HG03039 (cell line): ENCODE measurements at regions not wholly inside any gene's neighbourhood (a gene's known extent, or its start where the extent isn't known, plus 50 kb on each side); places are given as distances from the start of the nearest gene placed in this dataset.

Experiments
- ATAC-seq: cut with Tn5 transposase; IDR thresholded peaks from one replicate; pipeline ENCODE4 v1.9.1; 2021; ENCODE audit warnings: mild to moderate bottlenecking, moderate library complexity; ENCODE audit not compliant: unreplicated experiment

DNA sequence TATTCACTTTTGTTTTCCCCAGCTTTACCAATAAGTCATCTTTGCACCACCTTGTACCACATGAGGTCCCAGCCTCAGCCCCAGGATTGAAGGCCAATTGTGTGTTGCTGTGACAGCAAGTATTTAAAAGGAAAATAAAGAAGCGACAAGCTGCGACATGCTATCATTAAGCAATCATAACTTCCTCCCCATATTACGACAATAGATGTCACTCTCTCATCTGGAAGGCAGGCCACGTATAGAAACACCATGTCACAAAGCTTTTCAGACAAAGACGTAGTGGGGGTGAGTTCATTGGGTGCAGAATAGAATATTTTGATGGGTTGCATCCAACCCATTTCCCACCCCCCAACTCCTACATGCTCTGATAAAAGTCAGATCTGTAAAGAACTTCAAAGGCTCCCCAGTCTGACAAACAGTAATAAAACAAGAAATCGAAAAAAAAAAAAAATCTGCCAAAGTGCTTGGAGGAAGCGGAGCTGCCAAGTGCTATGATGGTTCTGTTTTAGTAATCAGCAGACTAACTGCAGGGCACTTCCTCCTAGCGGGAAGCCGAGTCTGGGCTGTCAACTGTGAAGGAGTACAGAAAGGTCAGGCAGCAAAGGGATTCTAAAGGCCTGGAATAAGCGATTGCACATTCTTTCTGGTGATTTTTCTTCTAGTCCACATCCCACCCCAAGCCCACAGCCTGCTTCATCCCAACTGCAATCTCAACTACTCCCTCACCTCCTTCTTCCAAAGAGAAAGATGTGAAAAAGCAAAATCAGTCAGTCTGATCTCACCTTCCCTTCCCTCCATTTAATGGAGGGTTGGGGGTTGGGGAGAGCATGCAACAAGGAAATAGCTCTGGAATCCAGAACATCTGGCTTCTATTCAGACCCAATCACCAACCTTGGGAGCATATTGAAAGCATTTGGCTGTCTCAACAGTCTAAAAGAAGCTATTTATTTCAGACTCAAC is 131.4 kb upstream of the UBASH3B start:
- ATAC-seq, result no peak

DNA sequence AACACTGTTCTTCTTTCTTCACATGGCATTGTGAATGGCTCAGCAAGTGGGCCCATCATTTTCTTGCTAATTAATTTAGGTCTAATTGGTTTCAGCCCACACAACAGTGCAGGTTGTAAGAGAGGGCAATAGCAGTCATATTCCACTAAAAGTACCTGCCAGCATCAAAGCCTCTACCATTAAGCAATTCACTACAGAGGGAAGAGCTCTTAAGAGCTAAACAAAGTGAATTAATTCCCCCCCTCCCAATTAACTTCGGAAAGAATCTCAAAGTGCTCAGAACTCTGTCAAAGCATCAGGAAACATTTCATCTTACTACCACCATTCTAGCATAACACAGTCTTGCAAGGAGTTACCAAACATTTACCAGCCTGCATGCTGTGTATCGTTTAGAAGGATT is 133.9 kb upstream of the UBASH3B start:
- no peak for ATAC-seq

DNA sequence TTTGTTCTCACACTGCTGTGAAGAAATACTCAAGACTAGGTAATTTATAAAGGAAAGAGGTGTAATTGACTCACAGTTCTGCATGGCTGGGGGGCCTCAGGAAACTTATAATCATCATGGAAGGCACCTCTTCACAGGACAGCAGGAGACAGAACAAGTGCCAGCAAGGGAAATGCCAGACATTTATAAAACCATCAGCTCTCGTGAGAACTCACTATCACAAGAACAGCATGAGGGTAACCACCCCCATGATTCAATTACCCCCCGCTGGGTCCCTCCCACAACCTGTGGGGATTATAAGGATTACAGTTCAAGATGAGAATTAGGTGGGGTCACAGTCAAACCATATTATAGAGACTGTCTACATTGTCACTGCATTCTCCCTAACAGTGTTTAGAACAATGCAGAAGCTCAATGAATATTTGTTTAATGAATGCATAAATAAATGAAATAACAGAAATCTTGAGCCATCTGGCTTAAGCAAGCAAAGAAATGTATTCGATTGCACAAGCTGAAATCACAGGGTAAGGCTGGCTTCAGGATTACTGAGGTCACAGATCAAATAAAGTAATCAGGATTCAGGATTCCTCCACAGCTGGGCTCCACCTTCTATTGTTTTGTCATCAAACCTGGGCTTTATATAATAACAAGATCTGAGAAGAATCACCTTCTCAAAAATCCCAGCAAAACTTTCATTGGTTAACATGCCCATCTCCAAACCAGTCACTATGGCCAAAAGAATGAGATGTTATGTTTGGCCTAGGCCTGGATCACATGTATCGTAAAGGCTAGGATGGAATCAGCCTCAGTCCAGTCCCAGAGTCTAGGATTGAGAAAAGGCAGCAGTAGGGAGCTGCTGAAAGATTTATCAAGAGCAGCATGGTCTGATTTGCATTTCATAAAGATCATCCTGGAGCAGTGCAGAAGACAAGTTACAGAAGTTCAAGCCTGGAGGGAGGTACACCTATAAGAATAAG is 137.8 kb upstream of the UBASH3B start:
- no peak for ATAC-seq

DNA sequence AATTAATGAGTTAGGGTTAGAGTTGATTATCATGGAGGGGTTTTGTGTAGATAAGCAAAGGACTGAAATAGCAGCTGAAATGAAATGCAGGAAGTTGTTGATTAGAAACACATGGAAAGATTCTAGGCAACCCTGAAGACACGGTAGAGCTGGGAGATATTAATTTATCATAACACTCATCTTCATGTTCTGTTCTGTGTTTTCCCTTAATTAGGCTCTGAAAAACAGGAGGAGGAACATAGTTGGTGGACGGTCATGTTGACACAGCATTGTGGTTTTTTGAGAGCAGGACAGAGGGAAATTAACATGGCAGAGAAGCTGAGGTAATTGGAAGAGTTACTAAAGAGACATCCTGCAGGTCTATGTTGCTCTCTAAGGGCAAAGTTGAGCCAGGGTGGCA is 138.8 kb upstream of the UBASH3B start:
- ATAC-seq, result no peak

DNA sequence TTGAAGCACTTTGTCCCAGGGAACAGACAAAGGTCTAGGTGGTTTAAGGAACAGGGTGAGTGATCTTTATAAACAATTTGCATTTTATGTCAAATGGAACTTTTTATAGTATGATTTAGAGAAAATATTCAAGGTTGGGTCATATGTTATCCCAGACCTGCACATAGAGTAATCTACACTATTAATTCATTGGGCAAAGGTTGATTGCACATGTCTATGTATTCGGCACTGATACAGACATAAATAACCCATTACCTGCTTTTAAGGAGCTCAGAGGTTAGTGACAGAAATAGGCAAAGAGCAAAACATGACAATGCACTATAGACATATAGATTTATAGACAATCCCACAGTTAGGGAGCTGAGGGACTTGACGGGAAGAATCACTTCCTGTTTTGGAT is 141.5 kb upstream of the UBASH3B start:
- no peak for ATAC-seq

DNA sequence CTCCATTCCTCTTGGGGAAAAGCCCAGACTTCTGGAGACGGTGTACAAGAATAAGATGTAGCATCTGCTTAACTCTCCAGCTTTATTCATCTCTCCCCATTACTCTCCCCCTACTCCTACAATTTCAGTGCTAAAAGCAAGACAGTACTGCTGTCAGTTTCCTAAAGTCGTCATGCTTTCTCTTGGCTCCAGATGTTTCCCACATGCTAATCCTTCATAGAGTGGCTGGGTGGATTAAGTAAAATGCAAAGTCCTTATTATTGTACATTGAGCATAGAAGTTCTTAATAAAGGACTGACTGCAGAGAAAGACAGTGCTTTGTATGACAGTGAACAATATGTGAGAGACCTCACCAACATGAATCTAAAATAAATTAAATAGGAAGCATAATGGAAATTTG is 142.2 kb upstream of the UBASH3B start:
- no peak for ATAC-seq

DNA sequence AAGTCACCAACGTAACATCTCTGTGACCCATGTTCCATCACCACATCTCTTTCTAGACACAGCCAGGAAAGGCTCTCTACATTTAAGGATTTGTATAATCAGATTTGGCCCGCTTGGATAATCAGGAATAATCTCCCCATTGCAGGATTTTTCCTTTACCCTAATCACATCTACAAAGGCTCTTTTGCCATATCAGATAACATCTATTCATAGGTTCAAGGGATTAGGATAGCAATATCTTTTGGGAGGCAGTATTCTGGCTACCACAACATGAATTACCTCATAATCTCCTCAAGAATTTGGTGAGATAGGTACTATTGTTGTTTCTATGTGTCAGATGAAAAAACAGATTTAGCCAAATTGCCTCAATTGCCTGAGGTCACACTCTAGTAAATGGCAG is 142.8 kb upstream of the UBASH3B start:
- no peak for ATAC-seq

DNA sequence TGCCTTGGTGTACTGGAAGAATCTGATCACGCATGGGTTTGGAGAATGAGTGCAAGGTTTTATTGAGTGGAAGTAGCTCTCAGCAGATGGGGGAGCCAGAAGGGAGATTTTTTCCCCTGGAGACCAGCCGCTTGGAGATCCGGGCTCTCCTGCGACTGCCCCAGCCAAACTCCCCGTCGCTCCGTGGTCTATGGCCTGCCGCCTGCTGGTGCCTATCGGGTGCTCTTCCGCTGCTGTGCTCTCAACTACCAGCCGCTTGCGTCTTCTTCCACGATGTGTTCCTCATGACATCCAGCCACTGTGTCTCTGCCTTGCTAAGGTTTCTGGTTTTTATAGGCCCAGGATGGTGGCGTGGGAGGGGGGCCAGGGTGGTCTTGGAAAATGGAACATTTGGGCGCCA is 145.6 kb upstream of the UBASH3B start:
- ATAC-seq, result no peak

DNA sequence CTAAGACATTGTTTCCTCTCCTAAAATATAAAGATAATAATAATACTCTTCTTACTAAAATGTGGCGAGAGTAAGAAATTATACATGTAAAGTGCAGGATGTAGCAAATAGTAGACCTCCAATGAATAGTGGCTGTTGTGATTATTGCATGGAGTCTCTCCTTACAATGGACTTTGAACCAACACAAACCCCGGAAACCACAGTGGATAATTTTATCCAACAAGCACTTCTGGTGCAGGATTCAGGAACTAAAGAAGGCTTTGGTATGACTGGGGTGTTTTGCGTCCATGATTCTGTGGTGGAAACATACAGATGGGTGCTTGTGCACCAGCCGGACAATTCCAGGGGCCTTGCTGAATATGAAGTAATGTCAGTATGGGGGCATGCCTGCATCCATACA is 146.4 kb upstream of the UBASH3B start:
- no peak for ATAC-seq

DNA sequence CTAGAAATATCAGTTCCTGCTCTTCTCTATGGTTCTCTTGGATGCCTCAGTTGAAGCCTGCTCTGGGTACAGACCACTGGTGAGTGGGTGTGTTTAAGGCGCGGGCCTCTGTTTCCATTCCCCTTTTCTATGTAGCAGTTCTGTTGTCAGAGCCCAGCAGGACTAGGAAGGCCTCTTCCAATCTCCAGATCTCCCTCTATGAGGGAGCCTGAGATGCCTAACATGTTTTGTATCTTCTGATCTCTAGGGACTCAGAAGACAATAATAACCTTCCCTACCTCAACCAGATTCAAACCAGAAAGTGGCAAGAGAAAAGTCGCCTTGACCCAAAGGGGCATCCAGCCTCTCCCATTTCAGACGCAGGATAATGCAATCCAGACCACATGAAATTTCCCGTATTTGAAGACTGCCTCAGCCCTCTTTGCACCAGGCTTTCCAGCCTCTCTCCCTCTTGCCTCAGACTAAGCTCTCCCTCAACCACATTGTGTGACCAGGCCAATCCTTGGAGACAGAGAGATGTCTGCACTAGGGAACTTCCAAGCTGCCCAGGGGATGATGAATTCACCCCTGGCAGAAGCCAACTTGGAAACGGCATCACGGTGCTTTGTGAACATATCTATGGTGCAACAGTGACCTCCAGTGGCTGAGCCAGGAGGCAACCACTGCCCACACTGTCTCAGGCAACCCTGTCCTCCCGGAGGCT is 150.1 kb upstream of the UBASH3B start:
- no peak for ATAC-seq

DNA sequence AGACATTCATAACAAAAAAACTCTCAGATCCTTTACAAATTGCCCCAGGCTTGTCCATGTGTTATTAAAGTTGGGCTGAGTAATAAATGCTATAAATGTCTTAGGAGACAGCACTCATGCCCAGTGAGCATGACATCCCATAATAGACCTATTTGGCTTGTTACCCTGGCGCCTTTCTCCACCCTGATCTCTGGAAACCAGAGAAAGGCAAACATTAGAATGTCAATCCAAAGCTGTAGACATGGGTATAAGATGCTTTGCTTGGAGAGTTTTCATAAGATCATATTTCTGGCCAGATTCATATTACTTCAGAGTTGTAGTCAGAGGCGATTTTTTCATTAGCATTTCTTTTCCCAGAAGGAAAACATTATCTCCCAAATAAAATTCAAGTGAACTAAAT is 161.3 kb upstream of the UBASH3B start:
- no peak for ATAC-seq

DNA sequence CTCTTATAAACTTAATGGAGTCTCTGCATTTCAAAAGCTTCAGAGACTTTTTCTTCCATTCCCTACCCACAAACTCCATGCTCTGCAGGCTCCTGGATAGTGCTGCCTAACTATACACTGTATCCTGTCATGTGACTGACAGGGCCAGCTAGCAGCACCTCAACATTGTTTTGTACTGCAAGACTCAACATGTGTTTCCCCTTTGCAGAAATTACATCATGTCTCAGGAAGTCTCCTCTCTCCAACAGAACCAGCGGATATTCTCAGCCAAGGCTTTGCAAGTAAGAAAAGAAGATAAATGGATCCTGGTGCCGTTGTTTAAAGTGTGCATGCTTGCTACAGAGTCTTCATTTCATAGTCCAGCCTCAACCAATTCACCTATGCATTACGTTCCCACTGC is 164.0 kb upstream of the UBASH3B start:
- no peak for ATAC-seq

DNA sequence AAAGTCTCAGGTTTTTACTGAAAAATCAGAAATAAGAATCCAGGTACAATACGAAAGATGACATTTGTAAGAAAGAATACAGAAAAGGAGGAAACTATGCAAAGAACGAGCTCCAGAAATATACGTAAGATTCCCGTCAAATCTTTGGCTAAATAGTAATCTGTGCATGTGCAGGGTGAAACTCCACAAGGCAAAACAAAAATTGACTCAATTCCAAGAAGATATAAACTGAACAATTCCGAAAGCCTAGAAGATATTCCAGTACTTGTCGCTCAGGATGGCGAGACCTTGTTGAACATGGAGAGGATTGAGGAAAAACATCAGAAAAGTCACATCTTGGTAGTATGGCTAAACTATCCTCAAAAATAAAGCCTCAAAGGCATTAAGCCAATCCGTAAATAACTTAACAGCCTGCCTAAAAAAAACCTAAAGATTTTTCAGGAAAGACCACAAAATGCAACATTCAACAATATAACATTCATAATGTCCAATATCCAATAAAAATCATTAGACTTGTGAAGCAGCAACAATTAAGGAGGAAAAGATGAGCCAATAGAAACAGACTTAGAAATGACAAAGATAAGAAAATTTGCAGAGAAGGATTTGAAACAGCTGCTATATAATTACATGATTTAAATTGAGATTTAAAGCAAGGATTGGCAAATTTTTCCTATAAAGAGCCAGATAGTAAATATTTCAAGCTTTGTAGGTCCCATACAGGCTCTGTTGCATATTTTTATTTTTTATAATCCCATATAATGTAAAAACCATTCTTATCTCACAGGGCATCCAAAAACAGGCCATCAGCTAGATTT is 166.4 kb upstream of the UBASH3B start:
- ATAC-seq, result no peak

DNA sequence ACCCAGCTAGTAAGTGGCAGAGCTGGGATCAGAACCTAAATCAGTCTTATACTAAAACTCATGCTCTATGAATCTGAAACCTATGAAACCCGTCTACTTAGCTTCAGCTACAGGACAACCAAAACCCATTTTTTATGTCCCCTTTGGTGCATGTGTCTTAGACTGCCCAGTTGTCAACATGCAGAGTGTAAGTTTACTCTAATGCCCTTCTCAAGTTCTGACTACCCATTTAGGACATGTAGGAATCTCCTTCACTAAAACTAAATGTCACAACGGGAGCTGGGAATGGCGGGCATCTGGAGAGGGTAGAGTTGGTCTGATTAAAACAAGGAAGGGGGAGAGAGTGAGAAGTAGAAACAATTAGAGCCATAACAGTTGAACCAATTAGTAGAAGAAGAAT is 167.9 kb upstream of the UBASH3B start:
- no peak for ATAC-seq

DNA sequence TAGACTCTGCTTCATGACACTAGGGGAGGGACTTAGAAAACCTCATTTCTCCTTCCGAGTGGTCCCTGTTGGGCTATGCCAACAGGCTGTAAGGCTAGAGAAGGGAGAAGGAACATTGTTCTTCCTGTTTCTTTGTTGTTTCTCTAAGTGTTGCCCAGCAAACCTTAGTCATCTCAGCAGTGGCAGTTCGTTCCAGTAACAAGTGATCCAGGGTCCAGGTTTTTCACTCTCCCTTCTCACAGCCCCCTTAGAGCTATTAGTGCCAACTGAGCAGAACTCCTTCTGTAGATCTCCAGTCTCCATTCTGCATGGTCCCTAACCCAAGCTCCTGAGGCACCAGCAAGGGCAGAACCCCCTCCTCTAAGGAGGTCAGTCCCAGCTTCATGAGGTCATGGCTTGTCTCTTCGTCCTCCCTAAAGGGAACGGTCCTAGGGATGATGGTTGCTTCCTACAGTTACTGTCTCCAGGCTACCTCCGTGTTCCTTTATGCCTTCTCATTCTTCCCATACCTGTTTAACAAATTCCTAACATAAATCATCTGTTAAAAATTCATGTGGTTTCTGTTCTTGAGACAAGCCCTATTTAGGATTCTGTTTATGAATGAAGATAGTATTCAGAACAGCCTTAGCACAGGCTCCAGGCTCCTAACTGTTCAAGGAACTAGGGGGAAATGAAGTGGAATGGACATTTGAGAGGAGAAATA is 168.6 kb upstream of the UBASH3B start:
- no peak for ATAC-seq

DNA sequence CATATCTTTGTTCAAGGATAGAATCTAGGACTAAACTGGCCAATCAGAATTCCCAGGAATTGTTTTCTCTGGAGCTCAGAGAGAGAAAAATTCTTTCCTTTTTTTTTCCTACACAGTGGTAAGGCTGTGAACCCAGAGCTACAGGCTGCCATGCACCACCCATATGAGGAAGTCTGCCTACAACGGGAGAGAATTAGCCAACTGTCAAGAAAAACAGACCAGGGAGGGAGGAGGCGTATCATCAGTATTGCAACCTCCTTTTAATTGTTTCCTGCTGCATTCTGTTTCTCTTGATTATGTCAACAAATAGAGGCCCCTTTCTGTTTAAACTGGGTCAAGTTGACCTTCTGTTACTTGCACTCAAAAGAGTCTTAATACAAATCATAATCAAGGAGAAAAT is 176.5 kb upstream of the UBASH3B start:
- ATAC-seq, result no peak

DNA sequence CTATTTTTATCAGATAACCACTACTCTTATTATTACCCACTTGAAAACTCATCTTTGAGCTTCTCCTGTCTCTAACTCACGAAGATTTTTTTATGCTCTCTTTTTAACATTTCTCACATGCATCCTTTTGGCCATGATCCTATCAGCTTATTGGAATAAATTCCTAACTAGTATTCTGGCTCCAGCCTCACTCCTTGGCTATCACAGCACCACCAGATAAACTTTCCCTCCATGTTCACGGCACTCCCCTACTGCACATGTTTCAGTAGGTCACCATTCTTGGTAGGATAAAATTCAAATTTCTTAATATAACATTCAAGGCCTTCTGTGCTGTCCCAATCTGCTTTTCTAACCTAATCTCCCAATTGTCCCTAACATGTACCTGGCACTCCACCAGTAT is 186.6 kb upstream of the UBASH3B start:
- ATAC-seq, result no peak

DNA sequence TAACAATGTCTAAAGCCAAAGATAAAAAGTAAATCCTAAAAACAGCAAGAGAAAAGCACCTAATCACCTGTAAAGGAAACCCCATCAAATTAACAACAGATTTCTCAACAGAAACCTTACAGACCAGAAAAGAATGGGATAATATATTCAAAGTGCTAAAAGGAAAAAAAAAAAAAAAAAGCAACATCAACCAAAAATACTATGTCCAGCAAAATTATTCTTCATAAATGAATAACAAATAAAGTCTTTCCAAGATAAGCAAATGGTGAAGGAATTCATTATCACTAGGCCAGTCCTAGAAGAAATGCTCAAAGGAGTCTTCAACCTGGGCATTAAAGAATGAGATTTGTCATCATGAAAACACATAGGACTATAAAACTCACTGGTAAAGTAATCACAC is 192.0 kb upstream of the UBASH3B start:
- ATAC-seq, result no peak

DNA sequence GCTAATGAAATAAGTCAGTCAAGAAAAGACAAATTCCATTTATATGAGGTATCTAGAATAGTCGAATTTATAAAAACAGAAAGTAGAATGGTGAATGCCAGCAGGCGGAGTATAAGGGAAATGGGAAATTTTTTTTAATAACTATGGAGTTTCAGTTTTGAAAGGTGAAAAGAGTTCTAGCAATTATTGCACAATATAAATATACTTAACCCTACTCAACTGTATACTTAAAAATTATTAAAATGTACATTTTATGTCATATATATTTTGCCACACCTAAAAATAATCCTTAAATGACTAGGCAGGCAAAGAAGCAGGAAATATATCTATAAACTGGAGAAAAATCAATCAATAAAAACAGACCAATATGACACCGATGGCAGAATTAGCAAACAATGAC is 196.5 kb upstream of the UBASH3B start:
- no peak for ATAC-seq

DNA sequence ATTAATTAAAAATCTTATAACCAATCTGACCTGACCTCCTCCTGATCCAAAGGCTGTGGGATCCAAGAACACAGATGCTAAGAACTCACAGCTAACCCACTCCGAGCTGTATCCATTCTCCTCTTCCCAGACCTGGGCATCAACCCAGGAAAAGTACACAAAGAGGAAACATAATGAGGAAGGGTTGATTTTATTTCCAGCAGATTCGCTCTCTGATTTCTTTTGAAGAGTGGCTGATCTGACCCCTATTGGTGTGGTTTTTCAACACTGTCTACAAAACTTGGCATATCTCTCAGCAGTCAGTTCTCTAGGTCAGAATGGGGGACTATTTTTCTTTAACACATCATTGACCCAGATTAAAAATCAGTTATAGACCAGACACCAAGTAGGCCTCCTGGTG is 201.9 kb upstream of the UBASH3B start:
- no peak for ATAC-seq
